Superior temporal gyrus (tissue), 1 donor: ENCODE measurements at regions not wholly inside any gene's neighbourhood (a gene's known extent, or its start where the extent isn't known, plus 50 kb on each side); places are given as distances from the start of the nearest gene placed in this dataset.
"Not testable (repeated sequence)": the region's sequence is repeated elsewhere in the genome, so short reads cannot be mapped to it uniquely, and the experiment has no call there.

Experiments
- DNase-seq: peaks from one replicate; pipeline ENCODE4 v3.0.0-alpha.2; 2016; ENCODE audit errors: extremely low spot score

GRCh38 chr22:44576311-44577260 is 78.6 kb upstream of the RTL6 start:
- no peak for DNase-seq

DNA sequence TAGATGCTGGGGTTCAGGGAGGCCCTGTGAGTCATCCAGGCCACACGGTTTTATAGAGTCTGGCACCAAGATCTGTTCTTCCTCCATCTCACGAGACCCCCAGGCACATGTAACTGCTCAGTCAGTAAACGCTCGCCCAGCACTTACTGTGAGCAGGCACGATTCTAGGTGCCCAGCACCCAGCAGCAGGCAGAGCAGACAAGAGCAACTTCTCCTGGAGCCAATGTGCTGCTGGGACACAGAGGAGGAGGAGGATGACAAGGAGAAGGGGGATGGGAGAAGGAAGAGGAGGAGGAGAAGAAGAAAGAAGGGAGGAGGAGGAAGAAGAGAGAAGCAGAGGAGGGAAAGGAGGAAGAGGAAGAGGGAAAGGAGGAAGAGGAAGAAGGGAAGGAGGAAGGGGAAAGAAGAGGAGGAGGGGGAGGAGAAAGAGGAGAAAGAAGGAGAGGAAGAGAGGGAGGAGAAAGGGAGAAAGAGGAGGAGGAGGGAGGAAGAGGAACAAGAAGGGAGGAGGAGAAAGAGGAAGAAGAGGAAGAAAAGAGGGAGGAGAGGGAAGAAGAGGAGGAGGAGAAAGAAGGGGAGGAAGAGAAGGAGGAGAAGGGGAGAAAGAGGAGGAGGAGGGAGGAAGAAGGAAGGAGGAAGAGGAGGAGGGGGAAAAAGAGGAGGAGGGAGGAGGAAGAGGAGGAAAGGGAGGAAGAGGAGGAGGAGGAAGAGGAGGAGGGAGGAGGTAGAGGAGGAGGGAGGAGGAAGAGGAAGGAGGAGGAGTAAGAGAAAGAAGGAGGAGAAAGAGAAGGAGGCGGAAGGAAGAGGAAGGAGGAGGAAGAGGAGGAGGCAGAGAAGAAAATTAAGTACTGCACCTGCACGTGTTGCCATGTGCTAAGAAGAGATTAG is 77.6 kb upstream of the RTL6 start:
- DNase-seq, result no peak

GRCh38 chr22:44574640-44575380 is 76.8 kb upstream of the RTL6 start:
- no peak for DNase-seq

DNA sequence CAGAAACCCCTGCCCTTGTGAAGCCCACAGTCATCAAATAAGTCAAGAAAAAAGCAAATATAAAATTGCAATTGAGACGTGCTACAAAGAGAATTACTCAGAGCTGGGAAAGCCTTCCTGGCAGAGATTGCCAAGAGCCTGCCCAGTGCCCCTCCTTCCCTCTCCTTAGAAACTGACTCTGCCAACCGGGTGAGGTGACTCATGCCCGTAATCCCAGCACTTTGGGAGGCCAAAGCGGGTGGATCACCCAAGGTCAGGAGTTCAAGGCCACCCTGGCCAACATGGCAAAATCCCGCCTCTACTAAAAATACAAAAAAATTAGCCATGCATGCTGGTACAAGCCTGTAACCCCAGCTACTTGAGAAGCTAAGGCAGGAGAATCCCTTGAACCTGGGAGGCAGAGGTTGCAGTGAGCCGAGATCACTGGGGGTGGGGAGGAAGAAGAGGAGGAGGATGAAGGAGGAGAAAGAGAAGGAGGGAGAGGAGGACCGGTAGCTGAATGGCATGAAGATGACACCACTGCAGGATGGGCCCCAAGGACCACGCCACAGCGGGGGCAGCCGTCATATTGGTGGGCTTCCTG is 76.1 kb upstream of the RTL6 start:
- DNase-seq, result no peak

GRCh38 chr22:44573451-44573850 is 75.4 kb upstream of the RTL6 start:
- DNase-seq, result no peak

DNA sequence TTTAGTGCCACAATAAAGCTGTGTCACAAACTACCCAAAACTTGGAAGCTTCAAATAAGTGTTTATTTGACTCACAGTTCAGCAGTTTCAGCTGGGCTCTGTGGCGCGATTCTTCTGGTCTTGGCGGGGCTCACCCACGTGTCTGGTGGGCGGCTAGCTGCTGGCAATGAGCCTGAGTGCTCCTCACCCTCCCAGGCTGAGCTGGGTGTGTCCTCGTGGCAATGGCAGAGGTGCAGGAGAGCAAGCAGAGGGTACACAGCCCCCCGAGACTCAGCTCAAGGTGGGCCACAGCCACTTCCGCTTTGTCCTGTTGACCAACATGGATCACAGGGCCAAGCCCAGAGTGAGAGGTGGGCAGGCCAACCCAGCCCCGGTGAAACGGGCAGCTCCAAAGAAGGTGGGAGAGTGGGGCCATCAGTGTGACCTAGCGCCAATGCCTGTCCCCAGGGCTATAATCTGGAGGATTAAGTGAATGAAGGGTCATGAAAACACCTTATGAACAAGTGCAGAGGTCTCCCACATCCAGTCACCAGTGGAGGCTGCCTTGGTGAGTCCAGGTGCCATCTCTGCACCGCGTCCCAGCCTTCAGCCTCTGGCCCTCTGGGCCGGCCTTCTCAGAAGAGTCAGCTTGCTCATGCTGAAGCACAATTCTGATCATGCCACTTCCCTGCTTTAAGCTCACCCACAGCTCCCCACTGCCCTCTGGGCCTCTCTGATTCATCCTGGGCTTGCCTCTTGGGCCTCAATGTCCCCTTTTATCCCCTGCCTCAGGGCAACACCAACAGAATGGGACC is 74.6 kb upstream of the RTL6 start:
- DNase-seq, result no peak

- DNase-seq, result no peak
Observed at GRCh38 chr22:44571566-44572413, 73.8 kb upstream of the RTL6 start.

GRCh38 chr22:44570476-44571445 is 72.7 kb upstream of the RTL6 start:
- DNase-seq, result no peak

GRCh38 chr22:44569561-44569991 is 71.5 kb upstream of the RTL6 start:
- DNase-seq, result no peak

DNA sequence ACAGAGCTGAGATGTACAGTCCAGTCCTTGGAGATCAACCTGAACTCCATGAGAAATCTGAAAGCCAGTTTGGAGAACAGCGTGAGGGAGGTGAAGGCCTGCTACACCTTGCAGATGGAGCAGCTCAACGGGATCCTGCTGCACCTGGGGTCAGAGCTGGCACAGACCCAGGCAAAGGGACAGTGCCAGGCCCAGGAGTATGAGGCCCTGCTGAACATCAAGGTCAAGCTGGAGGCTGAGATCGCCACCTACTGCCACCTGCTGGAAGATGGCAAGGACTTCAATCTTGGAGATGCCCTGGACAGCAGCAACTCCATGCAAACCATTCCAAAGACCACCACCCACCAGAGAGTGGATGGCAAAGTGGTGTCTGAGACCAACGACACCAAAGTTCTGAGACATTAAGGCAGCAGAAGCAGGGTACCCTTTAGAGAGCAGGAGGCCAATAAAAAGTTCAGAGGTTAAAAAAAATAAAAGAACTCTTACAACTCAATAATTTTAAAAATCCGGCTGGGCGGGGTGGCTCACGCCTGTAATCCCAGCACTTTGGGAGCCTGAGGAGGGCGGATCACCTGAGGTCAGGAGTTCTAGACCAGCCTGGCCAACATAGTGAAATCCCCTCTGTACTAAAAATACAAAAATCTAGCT is 69.9 kb upstream of the RTL6 start:
- DNase-seq, result no peak

- DNase-seq, result not testable (repeated sequence)
Observed at GRCh38 chr22:44567378-44567841, 69.4 kb upstream of the RTL6 start.

GRCh38 chr22:44566911-44567310 is 68.9 kb upstream of the RTL6 start:
- DNase-seq, result no peak

GRCh38 chr22:44562651-44563050 is 64.6 kb upstream of the RTL6 start:
- DNase-seq, result not testable (repeated sequence)

GRCh38 chr22:44561139-44561840 is 63.3 kb upstream of the RTL6 start:
- DNase-seq, result no peak

GRCh38 chr22:44558671-44559070 is 60.6 kb upstream of the RTL6 start:
- not testable (repeated sequence) for DNase-seq

DNA sequence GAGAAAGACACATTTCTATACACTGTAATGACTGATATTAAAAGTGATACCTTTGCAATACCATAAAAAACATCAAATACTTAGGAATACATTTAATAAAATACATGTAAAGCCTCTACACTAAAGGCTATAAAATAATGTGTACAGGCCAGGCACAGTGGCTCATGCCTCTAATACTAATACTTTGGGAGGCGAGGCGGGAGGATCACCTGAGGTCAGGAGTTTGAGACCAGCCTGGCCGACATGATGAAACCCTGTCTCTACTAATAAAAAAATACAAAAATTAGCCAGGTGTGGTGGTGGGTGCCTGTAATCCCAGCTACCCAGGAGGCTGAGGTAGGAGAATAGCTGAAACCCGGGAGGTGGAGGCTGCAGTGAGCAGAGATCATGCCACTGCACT is 59.8 kb upstream of the RTL6 start:
- not testable (repeated sequence) for DNase-seq

GRCh38 chr22:44557064-44557748 is 59.2 kb upstream of the RTL6 start:
- no peak for DNase-seq
